ENCODE measurements at regions not wholly inside any gene's neighbourhood (a gene's known extent, or its start where the extent isn't known, plus 50 kb on each side); places are given as distances from the start of the nearest gene placed in this dataset.

GRCh38 chr11:59271811-59272327 lies 59.1 kb upstream of the MPEG1 start:
- no peak for TF ChIP-seq EZH2 (IDR thresholded peaks at IDR 0.05; ENCODE audit: borderline replicate concordance, low read length)
- TF ChIP-seq CTCF (conservative IDR thresholded peaks at IDR 0.05 in 1 of 2, IDR thresholded peaks at IDR 0.05 in 1 of 2; ENCODE audit: extremely low read depth in 1 of 2, insufficient read depth in 1 of 2, low read depth in 1 of 2, low read length in 2 of 2) = no peak
